Fibroblast of pulmonary artery (primary cell): ENCODE measurements at regions not wholly inside any gene's neighbourhood (a gene's known extent, or its start where the extent isn't known, plus 50 kb on each side); places are given as distances from the start of the nearest gene placed in this dataset.

ENCODE experiments used
- DNase-seq: peaks from one replicate; pipeline ENCODE4 v3.0.0-alpha.2; 2010; ENCODE audit warnings: low read depth
- H3K4me3 ChIP-seq: replicated peaks from 2 replicates; pipeline ENCODE4 v1.5.1; 2011; ENCODE audit warnings: low read depth, mild to moderate bottlenecking, control low read depth, low read length, moderate library complexity
- CTCF ChIP-seq: IDR thresholded peaks from 2 replicates; pipeline ENCODE4 v1.5.1; 2011; ENCODE audit warnings: mild to moderate bottlenecking, control low read depth, low read length, inconsistent platforms; ENCODE audit errors: missing control alignments

GRCh38 chr5:163079618-163080017 lies 357.8 kb upstream of the CCNG1 start:
- no peak overlapping the region for H3K4me3 ChIP-seq
- TF ChIP-seq CTCF: no peak
- DNase-seq: no peak

- no peak for DNase-seq
- TF ChIP-seq CTCF: no peak
- H3K4me3 ChIP-seq: no peak overlapping the region
Measured at GRCh38 chr5:163089230-163089629, 348.2 kb upstream of the CCNG1 start.

- TF ChIP-seq CTCF: no peak
- H3K4me3 ChIP-seq: no peak overlapping the region
- no peak for DNase-seq
Measured at GRCh38 chr5:163089926-163090325, 347.5 kb upstream of the CCNG1 start.

- TF ChIP-seq CTCF: no peak
- no peak overlapping the region for H3K4me3 ChIP-seq
- DNase-seq: no peak
Measured at GRCh38 chr5:163094492-163095180, 342.8 kb upstream of the CCNG1 start.

- no peak for DNase-seq
- no peak for TF ChIP-seq CTCF
- H3K4me3 ChIP-seq: no peak overlapping the region
Measured at GRCh38 chr5:163104464-163104863, 332.9 kb upstream of the CCNG1 start.

GRCh38 chr5:163105456-163105855 lies 331.9 kb upstream of the CCNG1 start:
- no peak for DNase-seq
- no peak overlapping the region for H3K4me3 ChIP-seq
- no peak for TF ChIP-seq CTCF

GRCh38 chr5:163106098-163106497 lies 331.3 kb upstream of the CCNG1 start:
- H3K4me3 ChIP-seq: no peak overlapping the region
- no peak for TF ChIP-seq CTCF
- DNase-seq: no peak
